ENCODE measurements at regions not wholly inside any gene's neighbourhood (a gene's known extent, or its start where the extent isn't known, plus 50 kb on each side); places are given as distances from the start of the nearest gene placed in this dataset.

DNA sequence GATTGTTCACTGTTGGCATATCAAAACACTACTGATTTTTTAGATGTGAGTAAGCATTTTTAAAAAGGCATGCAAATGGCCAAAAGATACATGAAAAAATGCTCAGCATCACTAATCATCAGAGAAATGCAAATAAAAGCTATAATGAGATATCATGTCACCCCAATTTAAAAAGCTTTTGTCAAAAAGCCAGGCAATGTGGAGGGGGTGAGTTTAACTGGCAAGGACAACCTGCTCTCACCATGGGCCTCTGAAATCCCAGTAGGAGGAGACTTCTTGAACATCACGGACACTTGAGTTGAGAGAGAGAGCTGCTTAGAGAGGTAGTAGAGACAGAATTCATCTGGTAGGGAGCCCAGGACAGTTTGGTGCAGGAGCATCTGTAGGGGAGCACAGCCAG, 347.1 kb upstream of the MPDZ start:
- POLR2A ChIA-PET: no interaction called here
- DNase-seq (ENCODE audit: extremely low spot score): no peak
- TF ChIP-seq FOXM1 (IDR thresholded peaks at IDR 0.05; ENCODE audit: borderline replicate concordance) (no peak), PKNOX1 (IDR thresholded peaks at IDR 0.05) (no peak), ARNT (IDR thresholded peaks at IDR 0.05) (no peak), NFRKB (IDR thresholded peaks at IDR 0.05) (no peak), SP1 (IDR thresholded peaks at IDR 0.05) (no peak)
- CTCF ChIA-PET: no interaction called here

DNA sequence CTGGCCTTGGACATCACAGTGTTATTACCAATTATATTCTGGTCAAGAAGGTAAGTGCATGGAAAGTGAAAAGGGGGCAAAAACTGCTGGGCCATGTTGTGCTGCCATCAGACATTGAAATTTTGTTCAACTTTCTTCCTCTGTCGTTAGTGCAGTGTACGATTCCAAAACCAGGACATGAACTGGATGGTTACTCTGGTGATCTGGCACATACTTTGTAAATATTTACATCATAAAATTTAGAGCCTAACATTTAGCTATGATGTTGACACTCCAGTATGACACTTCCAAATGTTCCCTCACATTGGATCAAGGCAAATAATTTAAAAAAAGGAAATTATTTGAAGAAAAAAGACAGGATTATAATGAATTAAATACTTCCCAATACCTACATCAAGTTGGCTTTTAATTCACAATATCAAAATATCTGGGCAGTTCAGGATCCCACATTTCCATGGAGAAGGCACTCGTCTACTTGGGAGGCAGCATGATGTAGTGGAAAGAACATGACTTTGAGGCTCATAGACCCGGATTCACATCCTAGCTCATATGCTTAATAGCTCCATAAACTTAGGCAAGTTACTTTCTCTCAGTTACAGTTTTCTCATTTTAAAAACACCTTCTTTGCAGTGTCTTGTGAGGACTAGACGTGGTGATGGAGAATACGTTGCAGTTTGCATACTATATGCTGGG, 342.5 kb upstream of the MPDZ start:
- no peak for DNase-seq (ENCODE audit: extremely low spot score)
- CTCF ChIA-PET: no interaction called here
- POLR2A ChIA-PET: no interaction called here
- no peak for TF ChIP-seq BHLHE40 (IDR thresholded peaks at IDR 0.05; ENCODE audit: borderline replicate concordance)
- no peak for TF ChIP-seq LEF1 (IDR thresholded peaks at IDR 0.05; ENCODE audit: borderline replicate concordance)
- no peak for TF ChIP-seq PKNOX1 (IDR thresholded peaks at IDR 0.05)
- TF ChIP-seq SUZ12 (IDR thresholded peaks at IDR 0.05): no peak
- TF ChIP-seq ARNT (IDR thresholded peaks at IDR 0.05): no peak
- TF ChIP-seq NFRKB (IDR thresholded peaks at IDR 0.05): no peak

- no peak for TF ChIP-seq ARNT (IDR thresholded peaks at IDR 0.05)
- no peak for TF ChIP-seq FOXA1 (IDR thresholded peaks at IDR 0.05)
- TF ChIP-seq TARDBP (IDR thresholded peaks at IDR 0.05): no peak
- no peak for TF ChIP-seq FOXM1 (IDR thresholded peaks at IDR 0.05; ENCODE audit: borderline replicate concordance)
- TF ChIP-seq LEF1 (IDR thresholded peaks at IDR 0.05; ENCODE audit: borderline replicate concordance): no peak
- no peak for TF ChIP-seq HDGF (IDR thresholded peaks at IDR 0.05; ENCODE audit: borderline replicate concordance)
- TF ChIP-seq CTBP1 (IDR thresholded peaks at IDR 0.05; ENCODE audit: borderline replicate concordance): no peak
- TF ChIP-seq ZNF384 (IDR thresholded peaks at IDR 0.05): no peak
- TF ChIP-seq FOXK2 (IDR thresholded peaks at IDR 0.05): no peak
- no peak for TF ChIP-seq NFRKB (IDR thresholded peaks at IDR 0.05)
- no peak for TF ChIP-seq SP1 (IDR thresholded peaks at IDR 0.05)
- TF ChIP-seq PKNOX1 (IDR thresholded peaks at IDR 0.05): no peak
- TF ChIP-seq L3MBTL2 (conservative IDR thresholded peaks at IDR 0.05): no peak
- DNase-seq (ENCODE audit: extremely low spot score): no peak
- CTCF ChIA-PET: no interaction called here
- POLR2A ChIA-PET: no interaction called here
Observed at GRCh38 chr9:13616491-13617035, 337.1 kb upstream of the MPDZ start.

DNA sequence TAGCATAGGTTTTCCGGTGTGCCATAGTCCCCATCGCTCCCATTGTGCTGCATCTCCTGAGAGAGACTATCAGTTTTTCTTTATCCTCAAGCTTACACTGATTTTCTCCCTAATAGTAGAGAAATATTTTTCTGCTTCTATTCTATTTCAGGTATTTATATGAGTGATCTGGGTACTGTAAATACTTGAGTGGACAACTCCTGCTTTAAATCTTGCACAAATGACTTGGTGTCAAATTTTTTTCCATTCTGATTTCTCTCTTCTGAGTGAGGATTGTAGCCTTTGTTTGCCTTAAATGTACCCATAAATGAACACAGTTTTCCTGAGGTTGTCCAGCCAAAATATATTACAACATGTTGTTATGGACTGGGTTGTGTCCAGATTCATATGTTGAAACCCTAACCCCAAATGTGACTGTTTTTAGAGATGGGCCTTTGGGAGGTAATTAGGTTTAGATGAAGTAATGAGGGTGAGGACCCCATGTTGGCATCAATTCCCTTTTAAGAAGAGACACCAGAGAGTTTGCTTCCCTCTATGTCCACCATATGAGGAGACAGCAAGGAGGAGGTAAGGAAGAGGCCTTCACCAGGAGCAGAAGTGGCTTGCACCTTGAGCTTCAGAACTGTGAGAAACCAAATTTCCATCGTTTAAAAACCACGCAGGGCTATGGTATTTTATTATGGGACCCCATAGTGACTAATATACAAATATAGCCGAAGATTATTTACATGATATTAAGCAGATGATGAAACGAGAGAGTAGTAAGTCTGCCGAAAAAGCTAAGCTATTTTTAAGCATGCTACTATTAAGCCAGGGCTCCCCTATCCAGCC, 336.4 kb upstream of the MPDZ start:
- ChIA-PET POLR2A (no interaction called here), CTCF (no interaction called here)
- DNase-seq (ENCODE audit: extremely low spot score): no peak
- TF ChIP-seq ELF4 (IDR thresholded peaks at IDR 0.05) (no peak), FOXM1 (IDR thresholded peaks at IDR 0.05; ENCODE audit: borderline replicate concordance) (no peak), FOXA1 (IDR thresholded peaks at IDR 0.05) (no peak), SP1 (IDR thresholded peaks at IDR 0.05) (no peak), TARDBP (IDR thresholded peaks at IDR 0.05) (no peak)

DNA sequence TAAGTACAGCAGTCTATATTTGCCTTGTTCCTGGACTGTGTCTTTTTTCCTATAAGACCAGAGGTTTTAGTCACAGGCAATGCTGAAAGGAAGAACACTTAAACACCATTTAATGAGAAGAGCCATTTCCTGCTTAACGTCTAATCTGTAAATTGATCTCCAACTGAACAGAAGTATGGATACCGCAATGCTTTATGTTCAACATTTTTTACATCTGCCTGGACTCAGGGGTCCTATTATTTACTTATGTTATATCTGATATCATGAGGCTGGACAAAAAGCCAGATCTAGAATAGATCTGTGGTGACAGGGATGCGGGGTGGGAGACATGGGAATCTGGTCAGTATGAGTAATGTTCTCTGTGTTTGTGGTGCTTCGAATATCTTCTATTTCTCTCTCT, 334.6 kb upstream of the MPDZ start:
- no peak for DNase-seq (ENCODE audit: extremely low spot score)
- ChIA-PET POLR2A (no interaction called here), CTCF (no interaction called here)
- TF ChIP-seq ARNT (IDR thresholded peaks at IDR 0.05) (no peak), FOXA1 (IDR thresholded peaks at IDR 0.05) (no peak), SP1 (IDR thresholded peaks at IDR 0.05) (no peak), HDGF (IDR thresholded peaks at IDR 0.05; ENCODE audit: borderline replicate concordance) (no peak), PKNOX1 (IDR thresholded peaks at IDR 0.05) (no peak), FOXM1 (IDR thresholded peaks at IDR 0.05; ENCODE audit: borderline replicate concordance) (no peak), TARDBP (IDR thresholded peaks at IDR 0.05) (no peak)

DNA sequence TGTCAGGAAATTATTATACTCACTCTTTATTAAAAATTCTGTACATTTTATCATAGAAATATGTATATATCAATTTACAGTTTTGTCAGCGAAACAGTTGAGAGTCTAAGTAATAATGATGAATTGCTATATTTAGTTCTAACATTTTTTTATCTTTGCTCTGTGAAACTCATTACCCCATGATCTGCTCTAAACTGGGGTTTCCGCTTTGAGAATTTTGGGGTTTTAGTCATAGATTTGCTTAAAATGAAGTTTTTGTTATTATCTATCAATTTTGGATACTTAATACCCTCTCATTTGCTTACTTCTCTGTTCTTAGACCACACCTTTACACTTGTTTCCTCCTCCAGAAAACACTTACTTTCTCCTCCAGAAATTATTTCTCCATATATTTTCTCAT, 333.8 kb upstream of the MPDZ start:
- TF ChIP-seq SUZ12 (IDR thresholded peaks at IDR 0.05): no peak
- TF ChIP-seq ELF4 (IDR thresholded peaks at IDR 0.05): no peak
- TF ChIP-seq CTBP1 (IDR thresholded peaks at IDR 0.05; ENCODE audit: borderline replicate concordance): no peak
- TF ChIP-seq FOXM1 (IDR thresholded peaks at IDR 0.05; ENCODE audit: borderline replicate concordance): no peak
- TF ChIP-seq HDGF (IDR thresholded peaks at IDR 0.05; ENCODE audit: borderline replicate concordance): no peak
- TF ChIP-seq NFRKB (IDR thresholded peaks at IDR 0.05): no peak
- TF ChIP-seq SP1 (IDR thresholded peaks at IDR 0.05): no peak
- no peak for TF ChIP-seq LEF1 (IDR thresholded peaks at IDR 0.05; ENCODE audit: borderline replicate concordance)
- no peak for TF ChIP-seq ZNF384 (IDR thresholded peaks at IDR 0.05)
- TF ChIP-seq BHLHE40 (IDR thresholded peaks at IDR 0.05; ENCODE audit: borderline replicate concordance): no peak
- TF ChIP-seq FOXK2 (IDR thresholded peaks at IDR 0.05): no peak
- no peak for TF ChIP-seq L3MBTL2 (conservative IDR thresholded peaks at IDR 0.05)
- no peak for TF ChIP-seq ARNT (IDR thresholded peaks at IDR 0.05)
- TF ChIP-seq TARDBP (IDR thresholded peaks at IDR 0.05): no peak
- CTCF ChIA-PET: no interaction called here
- POLR2A ChIA-PET: no interaction called here
- no peak for DNase-seq (ENCODE audit: extremely low spot score)

All from HEK293T (cell line).